Neuronal stem cell (in vitro differentiated cells): ENCODE measurements at regions not wholly inside any gene's neighbourhood (a gene's known extent, or its start where the extent isn't known, plus 50 kb on each side); places are given as distances from the start of the nearest gene placed in this dataset.

Experiments used
- DNase-seq: peaks from one replicate; pipeline ENCODE4 v3.0.0-alpha.2; 2013; ENCODE audit warnings: low spot score
- H2AFZ ChIP-seq: one replicate; pipeline ENCODE4 v1.6.1; 2013; ENCODE audit warnings: mild to moderate bottlenecking, low read length, inconsistent platforms
- H2AK5ac ChIP-seq: 2 replicates; pipeline ENCODE4 v1.6.1; 2013; ENCODE audit warnings: low read depth, mild to moderate bottlenecking, inconsistent platforms, low read length, moderate library complexity, mixed read lengths
- H2BK120ac ChIP-seq: 2 replicates; pipeline ENCODE4 v1.6.1; 2013; ENCODE audit warnings: low read depth, mild to moderate bottlenecking, inconsistent platforms, low read length, moderate library complexity, mixed read lengths
- H2BK12ac ChIP-seq: one replicate; pipeline ENCODE4 v1.6.1; 2013; ENCODE audit warnings: low read length, inconsistent platforms
- H2BK15ac ChIP-seq: 2 replicates; pipeline ENCODE4 v1.6.1; 2013; ENCODE audit warnings: mild to moderate bottlenecking, low read length, inconsistent platforms, mixed read lengths
- H2BK5ac ChIP-seq: one replicate; pipeline ENCODE4 v1.6.1; 2013; ENCODE audit warnings: inconsistent platforms, mild to moderate bottlenecking, low read length, moderate library complexity
- H3K14ac ChIP-seq: one replicate; pipeline ENCODE4 v1.6.1; 2013; ENCODE audit warnings: low read length, inconsistent platforms
- H3K18ac ChIP-seq: 2 replicates; pipeline ENCODE4 v1.6.1; 2013; ENCODE audit warnings: low read length, inconsistent platforms
- H3K23ac ChIP-seq: 2 replicates; pipeline ENCODE4 v1.6.1; 2013; ENCODE audit warnings: low read depth, mild to moderate bottlenecking, mixed read lengths, low read length, inconsistent platforms; ENCODE audit not compliant: poor library complexity
- H3K27ac ChIP-seq: replicated peaks from 3 replicates; pipeline ENCODE4 v1.5.1; 2013; ENCODE audit warnings: low read length, inconsistent platforms
- H3K27me3 ChIP-seq, 3 experiments: 2 replicates each; pipeline ENCODE4 v1.6.1; 2013; ENCODE audit warnings: low read length in 3 of 3, mild to moderate bottlenecking in 2 of 3, inconsistent platforms in 1 of 3, low read depth in 1 of 3, mixed read lengths in 1 of 3, moderate library complexity in 1 of 3; ENCODE audit not compliant: control insufficient read depth in 3 of 3, insufficient read depth in 3 of 3
- H3K36me3 ChIP-seq, 2 donors: replicated peaks in 1 of 2; 2 replicates each; pipeline ENCODE4 v1.6.1; 2013; ENCODE audit warnings: low read length in 2 of 2; ENCODE audit not compliant: control insufficient read depth in 2 of 2, insufficient read depth in 2 of 2
- H3K4ac ChIP-seq: 2 replicates; pipeline ENCODE4 v1.6.1; 2013; ENCODE audit warnings: inconsistent platforms, mild to moderate bottlenecking, low read length, moderate library complexity
- H3K4me1 ChIP-seq, 2 donors: 1 replicate in 1 of 2; 2 replicates in 1 of 2; pipeline ENCODE4 v1.6.1; 2013; ENCODE audit warnings: low read length in 2 of 2, low read depth in 1 of 2; ENCODE audit not compliant: control insufficient read depth in 2 of 2, insufficient read depth in 1 of 2
- H3K4me2 ChIP-seq: one replicate; pipeline ENCODE4 v1.6.1; 2013; ENCODE audit warnings: mild to moderate bottlenecking, low read length, inconsistent platforms; ENCODE audit not compliant: insufficient read depth, poor library complexity, severe bottlenecking
- H3K4me3 ChIP-seq, 2 donors: 2 replicates each; pipeline ENCODE4 v1.5.1; 2013; ENCODE audit warnings: low read length in 2 of 2, mild to moderate bottlenecking in 2 of 2, inconsistent platforms in 1 of 2, moderate library complexity in 1 of 2
- H3K79me1 ChIP-seq: one replicate; pipeline ENCODE4 v1.6.1; 2013; ENCODE audit warnings: low read depth, mild to moderate bottlenecking, inconsistent platforms, low read length, moderate library complexity
- H3K9ac ChIP-seq: one replicate; pipeline ENCODE4 v1.6.1; 2013; ENCODE audit warnings: mild to moderate bottlenecking, low read depth, low read length, inconsistent platforms; ENCODE audit not compliant: poor library complexity
- H3K9me3 ChIP-seq, 2 donors: replicated peaks in 1 of 2; 2 replicates each; pipeline versions ENCODE3 to v1.6.1; 2013; ENCODE audit warnings: low read length in 2 of 2, mild to moderate bottlenecking in 2 of 2, inconsistent platforms in 1 of 2, low read depth in 1 of 2, mixed read lengths in 1 of 2, moderate library complexity in 1 of 2; ENCODE audit not compliant: control insufficient read depth in 2 of 2, insufficient read depth in 1 of 2
- H4K8ac ChIP-seq: one replicate; pipeline ENCODE4 v1.6.1; 2013; ENCODE audit warnings: low read depth, mild to moderate bottlenecking, inconsistent platforms, low read length, moderate library complexity
- H4K91ac ChIP-seq: one replicate; pipeline ENCODE4 v1.6.1; 2013; ENCODE audit warnings: low read length, low read depth, mild to moderate bottlenecking, inconsistent platforms; ENCODE audit not compliant: poor library complexity
- WGBS, 2 donors: extraction: QIAGEN DNeasy Blood & Tissue Kit; methylation state at CpG; one replicate each; pipeline ENCODE4 v1.1.7; 2013; ENCODE audit warnings: missing lambda C conversion rate in 2 of 2, mixed read lengths in 1 of 2; ENCODE audit not compliant: insufficient read length in 2 of 2, insufficient replicate concordance in 1 of 2; ENCODE audit errors: extremely low coverage in 2 of 2; 5-methylcytosine and 5-hydroxymethylcytosine counted together

DNA sequence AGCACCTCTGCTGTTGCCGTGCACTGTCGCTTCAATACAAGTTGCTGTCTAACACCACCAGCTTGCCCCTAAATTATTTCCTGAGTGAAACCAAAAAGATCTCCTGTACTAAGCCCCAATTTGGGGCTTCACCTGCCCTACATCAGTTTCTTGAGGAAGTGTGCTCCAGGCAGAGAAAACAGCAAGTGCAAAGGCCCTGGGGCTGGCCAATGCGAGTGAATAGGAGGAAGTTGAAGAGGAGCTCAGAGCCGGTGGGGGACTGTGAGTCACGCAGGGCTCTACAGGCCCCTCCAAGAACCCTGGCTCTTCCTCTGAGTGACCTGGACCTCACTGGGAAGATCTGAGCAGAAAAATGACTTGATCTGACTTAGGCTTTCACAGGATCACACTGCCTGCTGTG, 117.2 kb downstream of the IPO8 start:
- H3K23ac ChIP-seq, result no peak overlapping the region
- H2BK15ac ChIP-seq, result no peak overlapping the region
- no peak overlapping the region for H2BK12ac ChIP-seq
- no peak overlapping the region for H2AK5ac ChIP-seq
- no peak overlapping the region for H3K4ac ChIP-seq
- no peak overlapping the region for H3K18ac ChIP-seq
- no peaks in the 10 kb centered on the region for H3K4me1 ChIP-seq
- no peak overlapping the region for H3K4me3 ChIP-seq
- WGBS, 2 donors, result no CpG with 5 or more reads among the region's 5 CpGs
- no peak overlapping the region for H3K14ac ChIP-seq
- H2BK120ac ChIP-seq, result no peak overlapping the region
- H3K27ac ChIP-seq, result no peak overlapping the region
- H2AFZ ChIP-seq, result no peak overlapping the region
- no peak overlapping the region for H4K8ac ChIP-seq
- no peak overlapping the region for H3K4me2 ChIP-seq
- H3K9ac ChIP-seq, result no peak overlapping the region
- no peaks in the 10 kb centered on the region for H3K9me3 ChIP-seq
- H3K79me1 ChIP-seq, result no peaks in the 10 kb centered on the region
- no peaks in the 10 kb centered on the region for H3K36me3 ChIP-seq
- no peak for DNase-seq
- H3K27me3 ChIP-seq, result no peaks in the 10 kb centered on the region
- no peak overlapping the region for H4K91ac ChIP-seq
- H2BK5ac ChIP-seq, result no peak overlapping the region

- Histone ChIP-seq H3K9ac (no peak overlapping the region), H3K4me2 (no peak overlapping the region), H2BK15ac (no peak overlapping the region), H2BK5ac (no peak overlapping the region), H3K4ac (no peak overlapping the region), H3K14ac (no peak overlapping the region), H4K8ac (no peak overlapping the region), H2AFZ (no peak overlapping the region), H4K91ac (no peak overlapping the region), H3K27me3 (no peaks in the 10 kb centered on the region), H3K23ac (no peak overlapping the region), H3K4me3 (no peak overlapping the region), H2BK120ac (no peak overlapping the region), H3K79me1 (no peaks in the 10 kb centered on the region), H2AK5ac (no peak overlapping the region), H2BK12ac (no peak overlapping the region), H3K9me3 (no peaks in the 10 kb centered on the region), H3K18ac (no peak overlapping the region), H3K36me3 (no peaks in the 10 kb centered on the region), H3K27ac (no peak overlapping the region), H3K4me1 (no peaks in the 10 kb centered on the region)
- no peak for DNase-seq
- whole genome bisulfite sequencing, 2 donors, result no CpG with 5 or more reads among the region's 1 CpG
Measured at GRCh38 chr12:30573145-30573544, 122.5 kb downstream of the IPO8 start.

DNA sequence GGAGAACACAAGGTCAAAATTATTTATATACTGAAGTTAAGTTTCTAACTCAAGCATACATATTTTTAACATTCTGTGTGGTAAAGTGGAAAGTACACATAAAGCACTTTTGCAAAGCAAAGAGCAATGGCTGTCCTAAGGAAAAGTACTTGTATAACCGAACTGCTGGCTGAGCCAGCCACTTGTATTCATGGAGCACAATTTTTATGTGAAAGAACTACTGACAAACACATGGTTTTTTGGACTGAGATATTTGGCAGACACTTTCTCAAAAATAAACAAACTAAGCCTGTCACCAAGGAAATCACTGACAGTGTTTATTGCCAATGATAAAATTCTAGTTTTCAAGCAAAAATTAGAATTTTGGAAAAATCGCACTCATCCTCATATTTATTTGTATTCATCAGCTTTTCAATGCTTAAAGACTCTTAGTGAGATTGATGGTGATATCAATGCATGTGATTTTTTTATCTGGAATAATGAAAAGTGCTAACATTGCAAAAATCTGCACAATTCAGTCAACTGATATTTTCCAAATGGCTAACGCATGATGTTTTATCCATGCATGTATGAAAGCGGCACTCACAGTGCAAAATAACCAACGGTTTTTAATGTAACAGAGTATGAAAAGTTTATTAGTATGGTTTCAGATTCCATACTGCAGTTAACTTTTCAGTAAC, 125.3 kb downstream of the IPO8 start:
- Histone ChIP-seq H3K14ac (no peak overlapping the region), H3K4me3 (no peak overlapping the region), H3K23ac (no peak overlapping the region), H3K79me1 (no peaks in the 10 kb centered on the region), H2BK120ac (no peak overlapping the region), H4K8ac (no peak overlapping the region), H3K4me1 (no peaks in the 10 kb centered on the region), H2BK15ac (no peak overlapping the region), H2AK5ac (no peak overlapping the region), H3K9me3 (no peaks in the 10 kb centered on the region), H3K36me3 (no peaks in the 10 kb centered on the region), H3K9ac (no peak overlapping the region), H3K4me2 (no peak overlapping the region), H3K27me3 (no peaks in the 10 kb centered on the region), H2BK5ac (no peak overlapping the region), H3K27ac (no peak overlapping the region), H2BK12ac (no peak overlapping the region), H3K4ac (no peak overlapping the region), H4K91ac (no peak overlapping the region), H2AFZ (no peak overlapping the region), H3K18ac (no peak overlapping the region)
- DNase-seq, result no peak
- WGBS, 2 donors, result no CpG with 5 or more reads among the region's 5 CpGs

DNA sequence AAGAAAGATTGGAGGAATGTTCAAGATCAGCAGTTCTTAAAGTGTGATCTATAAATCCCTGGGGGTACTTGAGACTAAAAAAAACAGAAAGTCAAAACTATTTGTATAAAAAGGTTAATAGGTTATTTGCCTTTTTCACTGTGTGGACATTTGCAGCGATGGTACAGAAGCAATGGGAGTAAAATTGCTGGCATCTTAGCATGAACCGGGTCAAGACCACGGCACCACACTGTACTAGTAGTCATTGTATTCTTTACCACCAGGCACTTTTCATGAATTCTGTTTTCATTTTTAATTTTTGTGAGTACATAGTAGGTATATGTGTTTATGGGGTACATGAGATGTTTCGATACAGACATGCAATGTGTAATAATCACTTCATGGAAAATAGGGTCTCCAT, 126.2 kb downstream of the IPO8 start:
- no peak overlapping the region for H2BK15ac ChIP-seq
- H2AFZ ChIP-seq, result no peak overlapping the region
- H3K14ac ChIP-seq, result no peak overlapping the region
- no peak overlapping the region for H2BK120ac ChIP-seq
- no peak overlapping the region for H2AK5ac ChIP-seq
- H3K9me3 ChIP-seq, result no peaks in the 10 kb centered on the region
- H4K8ac ChIP-seq, result no peak overlapping the region
- no peak overlapping the region for H3K9ac ChIP-seq
- H3K4me3 ChIP-seq, result no peak overlapping the region
- no peaks in the 10 kb centered on the region for H3K79me1 ChIP-seq
- no peak for DNase-seq
- H3K4ac ChIP-seq, result no peak overlapping the region
- no peaks in the 10 kb centered on the region for H3K36me3 ChIP-seq
- WGBS, 2 donors, result no CpG with 5 or more reads among the region's 4 CpGs
- H4K91ac ChIP-seq, result no peak overlapping the region
- no peak overlapping the region for H3K27ac ChIP-seq
- no peaks in the 10 kb centered on the region for H3K4me1 ChIP-seq
- H3K27me3 ChIP-seq, result no peaks in the 10 kb centered on the region
- no peak overlapping the region for H3K4me2 ChIP-seq
- no peak overlapping the region for H3K18ac ChIP-seq
- no peak overlapping the region for H3K23ac ChIP-seq
- no peak overlapping the region for H2BK12ac ChIP-seq
- no peak overlapping the region for H2BK5ac ChIP-seq
